Fibroblast of mammary gland (primary cell): ENCODE measurements at regions not wholly inside any gene's neighbourhood (a gene's known extent, or its start where the extent isn't known, plus 50 kb on each side); places are given as distances from the start of the nearest gene placed in this dataset.
A peak's percentile ranks its signal among the peaks of the same experiment; 100 is the strongest.

Source experiments
- DNase-seq: peaks from one replicate; pipeline ENCODE4 v3.0.0-alpha.2; 2010; ENCODE audit warnings: low read depth
- H3K4me3 ChIP-seq: 2 replicates; pipeline ENCODE4 v1.5.1; 2011; ENCODE audit warnings: low read depth, mild to moderate bottlenecking, low read length, moderate library complexity; ENCODE audit not compliant: control insufficient read depth
- TF ChIP-seq, protein P1 (sequence below): conservative IDR thresholded peaks from 2 replicates; pipeline ENCODE4 v1.5.1; 2011; ENCODE audit warnings: low read depth, low read length, inconsistent platforms; ENCODE audit not compliant: control insufficient read depth, insufficient read depth

DNA sequence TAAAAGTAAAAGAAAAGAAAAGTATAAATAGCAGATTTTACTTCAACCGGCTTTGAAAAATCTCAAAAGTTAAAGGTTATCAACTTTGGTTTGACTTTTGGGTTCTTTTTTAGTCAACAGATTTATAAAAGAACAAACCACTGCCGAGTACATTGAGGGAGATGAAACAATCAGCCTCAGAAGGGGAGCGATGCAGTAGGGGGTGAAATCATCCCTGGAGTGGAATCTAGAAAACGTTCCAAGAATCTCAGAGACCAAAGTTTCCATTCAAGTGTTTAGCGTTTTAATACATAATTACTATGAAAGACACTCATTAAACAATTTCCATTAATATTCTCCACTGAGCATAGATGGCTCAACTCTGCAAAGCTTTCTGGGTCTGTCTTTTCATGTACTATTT is 745.5 kb downstream of the NR2F2 start:
- no peak for DNase-seq
- no peak overlapping the region for H3K4me3 ChIP-seq
- TF ChIP-seq, protein P1, sequence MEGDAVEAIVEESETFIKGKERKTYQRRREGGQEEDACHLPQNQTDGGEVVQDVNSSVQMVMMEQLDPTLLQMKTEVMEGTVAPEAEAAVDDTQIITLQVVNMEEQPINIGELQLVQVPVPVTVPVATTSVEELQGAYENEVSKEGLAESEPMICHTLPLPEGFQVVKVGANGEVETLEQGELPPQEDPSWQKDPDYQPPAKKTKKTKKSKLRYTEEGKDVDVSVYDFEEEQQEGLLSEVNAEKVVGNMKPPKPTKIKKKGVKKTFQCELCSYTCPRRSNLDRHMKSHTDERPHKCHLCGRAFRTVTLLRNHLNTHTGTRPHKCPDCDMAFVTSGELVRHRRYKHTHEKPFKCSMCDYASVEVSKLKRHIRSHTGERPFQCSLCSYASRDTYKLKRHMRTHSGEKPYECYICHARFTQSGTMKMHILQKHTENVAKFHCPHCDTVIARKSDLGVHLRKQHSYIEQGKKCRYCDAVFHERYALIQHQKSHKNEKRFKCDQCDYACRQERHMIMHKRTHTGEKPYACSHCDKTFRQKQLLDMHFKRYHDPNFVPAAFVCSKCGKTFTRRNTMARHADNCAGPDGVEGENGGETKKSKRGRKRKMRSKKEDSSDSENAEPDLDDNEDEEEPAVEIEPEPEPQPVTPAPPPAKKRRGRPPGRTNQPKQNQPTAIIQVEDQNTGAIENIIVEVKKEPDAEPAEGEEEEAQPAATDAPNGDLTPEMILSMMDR = no peak

DNA sequence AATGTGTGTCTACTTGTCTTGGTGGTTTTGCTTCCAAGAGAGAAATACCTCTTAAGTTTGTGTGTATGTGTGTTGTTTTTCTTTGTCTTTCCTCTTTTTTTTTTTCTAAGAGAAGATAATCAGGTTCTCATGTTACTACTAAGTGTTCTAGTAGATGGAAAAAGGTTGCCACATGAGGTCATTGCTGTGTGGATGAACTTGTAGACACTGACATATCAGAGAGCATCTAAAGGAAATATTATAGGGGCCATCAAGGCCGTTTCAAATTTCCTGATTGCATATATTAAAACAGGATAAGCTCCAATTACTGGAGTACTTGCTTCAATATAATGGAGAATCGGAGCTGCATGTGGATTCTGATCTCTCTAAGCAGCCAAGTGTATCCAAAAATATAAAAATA is 747.5 kb downstream of the NR2F2 start:
- no peak overlapping the region for H3K4me3 ChIP-seq
- DNase-seq = no peak
- TF ChIP-seq, protein P1 = no peak

DNA sequence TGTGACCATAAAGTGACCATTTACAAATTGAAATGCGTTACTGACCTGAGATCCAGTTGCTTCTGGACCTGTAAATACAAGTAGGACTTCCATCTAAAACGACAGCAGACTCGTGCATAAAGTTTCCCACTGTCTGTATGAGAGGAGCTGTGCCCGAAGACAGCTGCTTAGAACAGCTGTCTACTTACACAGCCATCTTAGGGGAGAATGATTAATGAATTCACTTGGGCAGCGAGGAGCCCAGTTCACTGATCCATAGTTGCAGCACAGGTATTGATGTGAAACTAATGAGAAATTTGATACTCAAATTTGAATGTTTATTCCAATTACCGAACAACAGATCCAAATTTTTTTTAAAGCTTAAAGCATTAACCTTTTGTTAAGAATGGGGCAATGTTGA is 748.1 kb downstream of the NR2F2 start:
- no peak for DNase-seq
- no peak overlapping the region for H3K4me3 ChIP-seq
- TF ChIP-seq, protein P1 = no peak

DNA sequence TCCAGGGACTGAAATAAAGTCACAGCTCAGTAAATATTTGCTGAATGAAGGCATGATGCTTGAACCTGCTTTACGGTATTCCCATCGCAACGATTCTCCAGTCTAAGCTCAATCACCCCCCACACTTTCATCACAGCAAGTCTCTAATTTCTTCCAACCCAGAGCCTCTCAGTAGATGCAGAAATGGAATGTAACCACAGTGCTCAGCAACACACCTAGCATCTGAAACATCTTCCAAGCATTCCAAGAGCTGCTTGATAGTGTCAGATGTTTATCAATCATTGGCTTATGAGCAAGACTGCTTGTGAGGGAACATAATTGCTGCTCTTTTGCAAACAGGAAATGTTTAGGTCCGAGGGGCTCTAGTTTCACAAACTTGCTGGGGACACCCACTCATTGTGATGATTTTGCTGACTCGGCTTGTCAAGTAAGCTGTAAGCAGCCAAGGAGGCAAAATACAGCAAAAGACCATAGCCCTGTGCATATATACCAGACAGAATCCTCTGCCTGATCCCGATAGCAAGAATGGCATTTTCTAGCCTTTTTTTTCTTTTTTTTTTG is 751.2 kb downstream of the NR2F2 start:
- no peak for DNase-seq
- H3K4me3 ChIP-seq = no peak overlapping the region
- TF ChIP-seq, protein P1 = no peak

DNA sequence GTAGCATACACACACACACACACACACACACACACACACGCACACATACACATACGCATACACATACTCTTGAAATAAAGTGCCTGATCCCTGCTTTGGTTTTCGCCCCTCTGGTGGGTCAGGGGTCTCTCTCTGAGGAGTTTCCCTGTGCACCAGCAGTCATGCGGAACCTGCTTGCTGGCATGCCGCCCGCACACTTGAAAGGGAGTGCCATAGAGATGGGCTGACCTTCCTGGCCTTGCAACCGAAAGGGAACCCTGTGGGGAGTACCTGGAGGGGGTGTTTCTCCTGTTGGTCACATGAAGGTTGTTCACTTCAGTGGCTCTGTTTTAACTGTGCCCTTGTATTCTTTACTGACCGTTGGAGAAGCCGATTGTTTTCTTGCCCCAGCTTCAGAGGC is 752.3 kb downstream of the NR2F2 start:
- TF ChIP-seq, protein P1 = no peak
- DNase-seq = no peak
- H3K4me3 ChIP-seq = no peak overlapping the region

DNA sequence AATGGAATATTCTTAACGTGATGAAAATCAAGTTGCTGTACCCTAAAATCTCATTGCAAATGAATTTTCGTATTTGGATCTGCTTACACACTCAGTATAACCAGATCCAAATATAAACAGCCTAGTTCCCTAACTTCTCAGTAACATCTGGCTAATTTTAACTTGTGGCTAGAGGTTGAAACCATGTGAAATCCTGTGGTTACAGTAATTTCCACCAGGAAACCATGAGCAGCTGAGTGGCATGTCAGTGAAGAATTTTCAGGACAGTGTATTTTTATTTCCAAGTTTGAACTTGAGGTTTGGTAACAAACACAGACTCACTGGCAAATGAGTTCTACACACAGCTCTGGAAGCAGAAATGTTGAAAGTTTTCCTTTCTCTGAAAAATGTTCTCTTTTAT is 754.1 kb downstream of the NR2F2 start:
- TF ChIP-seq, protein P1 = no peak
- peak; percentile 1 for DNase-seq
- H3K4me3 ChIP-seq = no peak overlapping the region

DNA sequence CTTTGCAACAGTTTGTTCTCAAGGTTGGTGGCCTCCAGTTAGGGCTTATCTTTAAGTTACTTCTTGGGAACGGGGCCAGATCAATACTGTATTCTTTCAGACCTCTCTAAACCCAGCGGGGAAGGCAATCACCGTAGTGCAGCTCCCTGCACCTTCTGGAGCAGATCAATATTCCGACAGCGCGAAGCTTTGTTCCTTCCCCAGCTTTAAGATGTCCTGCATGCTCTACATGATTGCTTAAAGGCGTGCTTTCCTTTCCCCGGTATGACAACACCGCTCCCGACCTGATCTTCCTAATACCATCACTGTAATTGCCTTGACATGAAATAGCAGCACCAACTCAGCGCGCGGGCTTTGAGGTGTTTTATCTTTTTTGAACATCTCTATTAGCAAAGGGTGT is 755.2 kb downstream of the NR2F2 start:
- H3K4me3 ChIP-seq = no peak overlapping the region
- DNase-seq = no peak
- TF ChIP-seq, protein P1 = no peak
